Lower leg skin (tissue), 3 donors: ENCODE measurements at regions not wholly inside any gene's neighbourhood (a gene's known extent, or its start where the extent isn't known, plus 50 kb on each side); places are given as distances from the start of the nearest gene placed in this dataset.

ENCODE experiments used
- CTCF ChIP-seq, 3 donors: fragments of 450-650 bp; IDR thresholded peaks; one replicate each; pipeline ENCODE4 v1.5.1; 2016; ENCODE audit warnings: antibody characterized with exemption in 3 of 3, mild to moderate bottlenecking in 3 of 3, moderate library complexity in 2 of 3
- POLR2A ChIP-seq, 2 donors: fragments of 450-650 bp; IDR thresholded peaks; one replicate each; pipeline ENCODE4 v1.6.1; 2016 to 2017; ENCODE audit warnings: antibody characterized with exemption in 2 of 2, mild to moderate bottlenecking in 1 of 2, moderate library complexity in 1 of 2

GRCh38 chr5:103624675-103625074 is 62.1 kb upstream of the NUDT12 start:
- TF ChIP-seq CTCF (IDR thresholded peaks at IDR 0.05) (no peak), POLR2A (IDR thresholded peaks at IDR 0.05) (no peak)
